ENCODE measurements at regions not wholly inside any gene's neighbourhood (a gene's known extent, or its start where the extent isn't known, plus 50 kb on each side); places are given as distances from the start of the nearest gene placed in this dataset.

DNA sequence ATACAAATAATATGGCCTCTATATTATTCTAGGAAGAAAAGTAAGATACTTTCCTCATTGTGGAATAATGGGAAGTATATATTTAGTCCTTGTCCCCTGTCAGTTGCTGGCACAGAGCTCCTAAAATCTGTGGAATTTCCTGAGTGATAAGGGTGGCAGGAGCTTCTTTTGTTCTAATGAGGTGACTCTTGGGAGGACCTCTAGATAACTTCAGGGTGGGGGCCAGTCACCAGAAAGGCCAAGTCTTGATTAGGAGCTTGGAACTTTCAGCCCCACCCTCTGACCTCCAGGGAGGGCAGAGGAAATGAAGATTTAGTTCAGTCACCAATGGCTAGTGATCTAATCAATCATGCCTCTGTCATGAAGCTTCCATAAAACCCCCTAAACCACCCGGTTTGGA is 179.9 kb upstream of the PRICKLE1 start:
- DNase-seq (ENCODE audit: low read depth, low spot score) (no peak), FAIRE-seq (peak; percentile 76)
- BruUV-seq (replicated peaks) = no TSS peak
- dilution Hi-C loops (cut with MboI; ENCODE audit: extremely low pct_ligation_motif_present, low sequenced_read_pairs) (no loop called here), intact Hi-C loops (cut with micrococcal nuclease) (no loop called here)
- TF ChIP-seq, protein P1, sequence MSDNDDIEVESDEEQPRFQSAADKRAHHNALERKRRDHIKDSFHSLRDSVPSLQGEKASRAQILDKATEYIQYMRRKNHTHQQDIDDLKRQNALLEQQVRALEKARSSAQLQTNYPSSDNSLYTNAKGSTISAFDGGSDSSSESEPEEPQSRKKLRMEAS (IDR thresholded peaks at IDR 0.05; ENCODE audit: insufficient read depth, insufficient read length) = no peak
- TF ChIP-seq JUN (IDR thresholded peaks at IDR 0.05; ENCODE audit: borderline replicate concordance, insufficient read depth, insufficient read length, low read depth) = no peak
- no peak for TF ChIP-seq POLR2AphosphoS5 (IDR thresholded peaks at IDR 0.05; ENCODE audit: insufficient read depth, low read depth, low read length)
- TF ChIP-seq EZH2 (IDR thresholded peaks at IDR 0.05; ENCODE audit: borderline replicate concordance, low read depth, low read length, severe bottlenecking) = no peak
- no peak for TF ChIP-seq FOS (IDR thresholded peaks at IDR 0.05; ENCODE audit: borderline replicate concordance, insufficient read depth, low read length)
- TF ChIP-seq, protein P2, sequence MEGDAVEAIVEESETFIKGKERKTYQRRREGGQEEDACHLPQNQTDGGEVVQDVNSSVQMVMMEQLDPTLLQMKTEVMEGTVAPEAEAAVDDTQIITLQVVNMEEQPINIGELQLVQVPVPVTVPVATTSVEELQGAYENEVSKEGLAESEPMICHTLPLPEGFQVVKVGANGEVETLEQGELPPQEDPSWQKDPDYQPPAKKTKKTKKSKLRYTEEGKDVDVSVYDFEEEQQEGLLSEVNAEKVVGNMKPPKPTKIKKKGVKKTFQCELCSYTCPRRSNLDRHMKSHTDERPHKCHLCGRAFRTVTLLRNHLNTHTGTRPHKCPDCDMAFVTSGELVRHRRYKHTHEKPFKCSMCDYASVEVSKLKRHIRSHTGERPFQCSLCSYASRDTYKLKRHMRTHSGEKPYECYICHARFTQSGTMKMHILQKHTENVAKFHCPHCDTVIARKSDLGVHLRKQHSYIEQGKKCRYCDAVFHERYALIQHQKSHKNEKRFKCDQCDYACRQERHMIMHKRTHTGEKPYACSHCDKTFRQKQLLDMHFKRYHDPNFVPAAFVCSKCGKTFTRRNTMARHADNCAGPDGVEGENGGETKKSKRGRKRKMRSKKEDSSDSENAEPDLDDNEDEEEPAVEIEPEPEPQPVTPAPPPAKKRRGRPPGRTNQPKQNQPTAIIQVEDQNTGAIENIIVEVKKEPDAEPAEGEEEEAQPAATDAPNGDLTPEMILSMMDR (IDR thresholded peaks at IDR 0.05; ENCODE audit: extremely low read depth in 1 of 2, insufficient read depth in 1 of 2, low read depth in 1 of 2, low read length in 2 of 2) = no peak
- TF ChIP-seq MYC (IDR thresholded peaks at IDR 0.05; ENCODE audit: low read depth, low read length) = no peak
- TF ChIP-seq POLR2A (IDR thresholded peaks at IDR 0.05; ENCODE audit: low read depth, low read length) = no peak
- TF ChIP-seq GATA2 (IDR thresholded peaks at IDR 0.05; ENCODE audit: insufficient read depth, insufficient read length, low read depth, low read length) = peak; percentile 47
- no peak overlapping the region for H3K9ac ChIP-seq (replicated peaks; ENCODE audit: extremely low read depth, insufficient read depth, low read length)
- peaks cover 12% of the 10 kb centered on the region for H3K4me1 ChIP-seq (ENCODE audit: control insufficient read depth, extremely low read depth, insufficient read depth, low read length)
- no peak overlapping the region for H3K4me3 ChIP-seq (replicated peaks in 1 of 3; ENCODE audit: insufficient read depth in 1 of 3, low read depth in 1 of 3, low read length in 3 of 3)
- H3K36me3 ChIP-seq (ENCODE audit: control insufficient read depth in 2 of 2, extremely low read depth in 1 of 2, insufficient read depth in 2 of 2, low read length in 2 of 2) = no peaks in the 10 kb centered on the region
- POLR2A ChIA-PET = interaction anchor here (0.9 kb wide), 1 partner anchor 10 kb away, joined by 3 read pairs; no protein-coding TSS in a partner anchor
- H3K9me3 ChIP-seq (replicated peaks; ENCODE audit: control insufficient read depth, insufficient read depth, low read length) = no peaks in the 10 kb centered on the region
- no peaks in the 10 kb centered on the region for H3K9me1 ChIP-seq (replicated peaks; ENCODE audit: control insufficient read depth, extremely low read depth, insufficient read depth, low read length)
- H3K27me3 ChIP-seq (ENCODE audit: control insufficient read depth in 2 of 2, insufficient read depth in 2 of 2, low read length in 2 of 2) = no peaks in the 10 kb centered on the region
- no peaks in the 10 kb centered on the region for H3K79me2 ChIP-seq (ENCODE audit: control insufficient read depth, insufficient read depth, low read length)
- H3K27ac ChIP-seq (ENCODE audit: insufficient read depth, low read depth, low read length) = no peak overlapping the region
- no peaks in the 10 kb centered on the region for H4K20me1 ChIP-seq (replicated peaks; ENCODE audit: control insufficient read depth, extremely low read depth, insufficient read depth, low read length)
- H2AFZ ChIP-seq (ENCODE audit: low read depth, low read length) = peak overlapping the region; percentile 58
- H3K4me2 ChIP-seq (ENCODE audit: insufficient read depth, low read length) = peak overlapping the region; percentile 34
- CTCF ChIA-PET = interaction anchor here (1.1 to 1.8 kb wide), 3 partner anchors 8 to 21 kb away, joined by 5 to 6 read pairs (median 5); no protein-coding TSS in a partner anchor

Measured in endothelial cell of umbilical vein (primary cell).